OCI-LY7 (cell line): ENCODE measurements at regions not wholly inside any gene's neighbourhood (a gene's known extent, or its start where the extent isn't known, plus 50 kb on each side); places are given as distances from the start of the nearest gene placed in this dataset.

ENCODE experiments used
- EZH2phosphoT487 ChIP-seq: fragments of 200-600 bp; sonication (generic); IDR thresholded peaks from 2 replicates; pipeline ENCODE4 v1.6.1; 2018; ENCODE audit warnings: low read depth, borderline replicate concordance, mild to moderate bottlenecking, mixed run types, antibody characterized with exemption, low read length, moderate library complexity, mixed read lengths
- TF ChIP-seq, protein P1 (sequence below): fragments of 200-600 bp; sonication (generic); conservative IDR thresholded peaks from 2 replicates; pipeline ENCODE4 v1.5.1; 2014; ENCODE audit warnings: mild to moderate bottlenecking, antibody characterized with exemption, low read length, moderate library complexity, mixed read lengths

- TF ChIP-seq, protein P1, sequence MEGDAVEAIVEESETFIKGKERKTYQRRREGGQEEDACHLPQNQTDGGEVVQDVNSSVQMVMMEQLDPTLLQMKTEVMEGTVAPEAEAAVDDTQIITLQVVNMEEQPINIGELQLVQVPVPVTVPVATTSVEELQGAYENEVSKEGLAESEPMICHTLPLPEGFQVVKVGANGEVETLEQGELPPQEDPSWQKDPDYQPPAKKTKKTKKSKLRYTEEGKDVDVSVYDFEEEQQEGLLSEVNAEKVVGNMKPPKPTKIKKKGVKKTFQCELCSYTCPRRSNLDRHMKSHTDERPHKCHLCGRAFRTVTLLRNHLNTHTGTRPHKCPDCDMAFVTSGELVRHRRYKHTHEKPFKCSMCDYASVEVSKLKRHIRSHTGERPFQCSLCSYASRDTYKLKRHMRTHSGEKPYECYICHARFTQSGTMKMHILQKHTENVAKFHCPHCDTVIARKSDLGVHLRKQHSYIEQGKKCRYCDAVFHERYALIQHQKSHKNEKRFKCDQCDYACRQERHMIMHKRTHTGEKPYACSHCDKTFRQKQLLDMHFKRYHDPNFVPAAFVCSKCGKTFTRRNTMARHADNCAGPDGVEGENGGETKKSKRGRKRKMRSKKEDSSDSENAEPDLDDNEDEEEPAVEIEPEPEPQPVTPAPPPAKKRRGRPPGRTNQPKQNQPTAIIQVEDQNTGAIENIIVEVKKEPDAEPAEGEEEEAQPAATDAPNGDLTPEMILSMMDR: no peak
- TF ChIP-seq EZH2phosphoT487: no peak
These were observed 226.5 kb upstream of the NANOGP8 start for GRCh38 chr15:35311615-35312014.
